WTC11 (cell line): ENCODE measurements at regions not wholly inside any gene's neighbourhood (a gene's known extent, or its start where the extent isn't known, plus 50 kb on each side); places are given as distances from the start of the nearest gene placed in this dataset.

Experiments used
- ATAC-seq: fragments of 200-7000 bp; cut with Tn5 transposase; 2 replicates; pipeline ENCODE4 v1.10.0; 2021; ENCODE audit warnings: mild to moderate bottlenecking, moderate library complexity
- CTCF ChIA-PET: fragments of 300-600 bp; sonication (Branson Sonifier 250); formaldehyde crosslinking; loops from one replicate; lab custom pipeline; 2021; ENCODE audit warnings: antibody characterized with exemption; lab: Charles Lee
- POLR2A ChIA-PET: fragments of 350-600 bp; sonication (Branson Sonifier 250); formaldehyde crosslinking; loops from one replicate; lab custom pipeline; 2021; ENCODE audit warnings: antibody characterized with exemption; lab: Charles Lee
- DNase-seq: peaks from one replicate; pipeline ENCODE4 v3.0.0; 2021; ENCODE audit warnings: low spot score
- H3K27ac Mint-ChIP-seq: 2 replicates; pipeline ENCODE4 v1.8.0; 2021; ENCODE audit warnings: mixed read lengths
- H3K27me3 Mint-ChIP-seq: 2 replicates; pipeline ENCODE4 v1.8.0; 2021; ENCODE audit warnings: low read depth, mild to moderate bottlenecking, moderate library complexity, mixed read lengths
- H3K36me3 Mint-ChIP-seq: 2 replicates; pipeline ENCODE4 v1.8.0; 2021; ENCODE audit warnings: mixed read lengths
- H3K4me1 Mint-ChIP-seq: 2 replicates; pipeline ENCODE4 v1.8.0; 2022; ENCODE audit warnings: mixed read lengths
- H3K4me3 Mint-ChIP-seq: 2 replicates; pipeline ENCODE4 v1.8.0; 2021; ENCODE audit warnings: mild to moderate bottlenecking, moderate library complexity, mixed read lengths
- H3K9me3 Mint-ChIP-seq: 2 replicates; pipeline ENCODE4 v1.8.0; 2021; ENCODE audit warnings: mixed read lengths
- CDX4 ChIP-seq: fragments of 250-450 bp; sonication (Bioruptor Pico); IDR thresholded peaks from 2 replicates; pipeline ENCODE4 v1.9.0; 2021; ENCODE audit warnings: moderate library complexity, mild to moderate bottlenecking, inconsistent platforms, borderline replicate concordance
- CTCF ChIP-seq: fragments of 200-600 bp; IDR thresholded peaks from 2 replicates; pipeline ENCODE4 v1.8.0; 2022; ENCODE audit warnings: antibody characterized with exemption
- E2F4 ChIP-seq: sonication (generic); formaldehyde crosslinking; IDR thresholded peaks from 2 replicates; pipeline ENCODE4 v1.8.1; 2022; ENCODE audit warnings: low read depth, mild to moderate bottlenecking, moderate library complexity, missing genetic modification reagents, borderline replicate concordance
- ERG ChIP-seq: fragments of 250-450 bp; sonication (Bioruptor Pico); IDR thresholded peaks from 2 replicates; pipeline ENCODE4 v1.8.0; 2021; ENCODE audit warnings: mild to moderate bottlenecking
- FOXK1 ChIP-seq: sonication (generic); formaldehyde crosslinking; IDR thresholded peaks from 2 replicates; pipeline ENCODE4 v1.8.0; 2022; ENCODE audit warnings: mild to moderate bottlenecking, moderate library complexity, missing genetic modification reagents
- GABPB1 ChIP-seq: sonication (generic); formaldehyde crosslinking; IDR thresholded peaks from 2 replicates; pipeline ENCODE4 v1.8.1; 2023; ENCODE audit warnings: mild to moderate bottlenecking, missing genetic modification reagents
- IRF1 ChIP-seq: sonication (generic); formaldehyde crosslinking; IDR thresholded peaks from 2 replicates; pipeline ENCODE4 v1.8.0; 2023; ENCODE audit warnings: missing genetic modification reagents
- IRF2 ChIP-seq: sonication (generic); formaldehyde crosslinking; IDR thresholded peaks from 2 replicates; pipeline ENCODE4 v1.8.0; 2022; ENCODE audit warnings: low read depth, missing genetic modification reagents, borderline replicate concordance
- KAT7 ChIP-seq: sonication (generic); formaldehyde crosslinking; IDR thresholded peaks from 2 replicates; pipeline ENCODE4 v1.8.1; 2023; ENCODE audit warnings: missing genetic modification reagents, mild to moderate bottlenecking, borderline replicate concordance
- OVOL2 ChIP-seq: fragments of 250-450 bp; sonication (Bioruptor Pico); IDR thresholded peaks from 2 replicates; pipeline ENCODE4 v1.9.0; 2021; ENCODE audit warnings: mild to moderate bottlenecking, borderline replicate concordance
- PRRX2 ChIP-seq: fragments of 250-450 bp; sonication (Bioruptor Pico); IDR thresholded peaks from 2 replicates; pipeline ENCODE4 v1.8.0; 2021; ENCODE audit warnings: mild to moderate bottlenecking
- RORB ChIP-seq: fragments of 250-450 bp; sonication (Bioruptor Pico); IDR thresholded peaks from 2 replicates; pipeline ENCODE4 v1.9.0; 2021; ENCODE audit warnings: mild to moderate bottlenecking
- SMAD4 ChIP-seq: sonication (generic); formaldehyde crosslinking; IDR thresholded peaks from 2 replicates; pipeline ENCODE4 v1.8.0; 2022; ENCODE audit warnings: mild to moderate bottlenecking, missing genetic modification reagents
- SOX15 ChIP-seq: fragments of 250-450 bp; sonication (Bioruptor Pico); IDR thresholded peaks from 2 replicates; pipeline ENCODE4 v1.9.0; 2021; ENCODE audit warnings: mild to moderate bottlenecking
- TP53 ChIP-seq: sonication (generic); formaldehyde crosslinking; IDR thresholded peaks from 2 replicates; pipeline ENCODE4 v1.8.1; 2023; ENCODE audit warnings: mild to moderate bottlenecking, missing genetic modification reagents
- USF1 ChIP-seq: sonication (generic); formaldehyde crosslinking; IDR thresholded peaks from 2 replicates; pipeline ENCODE4 v1.8.0; 2022; ENCODE audit warnings: mild to moderate bottlenecking, missing genetic modification reagents
- ZBTB21 ChIP-seq: sonication (generic); formaldehyde crosslinking; IDR thresholded peaks from 2 replicates; pipeline ENCODE4 v1.8.1; 2023; ENCODE audit warnings: mild to moderate bottlenecking, missing genetic modification reagents, borderline replicate concordance

- CTCF ChIA-PET: interaction anchor here (0.6 to 2.3 kb wide), 5 partner anchors 9 to 603 kb away, joined by 3 to 8 read pairs (median 3); no protein-coding TSS in a partner anchor
- POLR2A ChIA-PET: no interaction called here
- no peak for ATAC-seq
Observed at GRCh38 chr22:49649166-49650068, 178.3 kb downstream of the BRD1 start.

More at GRCh38 chr22:49649166-49650068, 178.3 kb downstream of the BRD1 start:
- DNase-seq: no peak
- peaks cover 5% of the 10 kb centered on the region; the same call in 1 of the 2 replicates for H3K9me3 Mint-ChIP-seq
- H3K27ac Mint-ChIP-seq: no peak overlapping the region
- no peaks in the 10 kb centered on the region for H3K27me3 Mint-ChIP-seq
- no peaks in the 10 kb centered on the region for H3K36me3 Mint-ChIP-seq
- H3K4me1 Mint-ChIP-seq: peaks cover 3% of the 10 kb centered on the region
- no peak overlapping the region for H3K4me3 Mint-ChIP-seq
- TF ChIP-seq KAT7 (CRISPR knock-in tag) (no peak), IRF2 (CRISPR knock-in tag) (no peak), CDX4 (CRISPR knock-in tag) (no peak), CTCF (no peak), OVOL2 (no peak), PRRX2 (CRISPR knock-in tag) (no peak), FOXK1 (CRISPR knock-in tag) (no peak), E2F4 (CRISPR knock-in tag) (no peak), RORB (CRISPR knock-in tag) (no peak), USF1 (CRISPR knock-in tag) (no peak), TP53 (CRISPR knock-in tag) (no peak), SMAD4 (no peak), ZBTB21 (no peak), ERG (no peak), IRF1 (no peak), SOX15 (no peak), GABPB1 (CRISPR knock-in tag) (no peak)
